HG03460 (cell line): ENCODE measurements at regions not wholly inside any gene's neighbourhood (a gene's known extent, or its start where the extent isn't known, plus 50 kb on each side); places are given as distances from the start of the nearest gene placed in this dataset.

ENCODE experiments used
- ATAC-seq: cut with Tn5 transposase; IDR thresholded peaks from one replicate; pipeline ENCODE4 v1.9.1; 2021; ENCODE audit not compliant: unreplicated experiment

- no peak for ATAC-seq
Measured at GRCh38 chr5:89024045-89024444, 141.1 kb upstream of the MEF2C start.

GRCh38 chr5:89020926-89021610 is 138.1 kb upstream of the MEF2C start:
- no peak for ATAC-seq

DNA sequence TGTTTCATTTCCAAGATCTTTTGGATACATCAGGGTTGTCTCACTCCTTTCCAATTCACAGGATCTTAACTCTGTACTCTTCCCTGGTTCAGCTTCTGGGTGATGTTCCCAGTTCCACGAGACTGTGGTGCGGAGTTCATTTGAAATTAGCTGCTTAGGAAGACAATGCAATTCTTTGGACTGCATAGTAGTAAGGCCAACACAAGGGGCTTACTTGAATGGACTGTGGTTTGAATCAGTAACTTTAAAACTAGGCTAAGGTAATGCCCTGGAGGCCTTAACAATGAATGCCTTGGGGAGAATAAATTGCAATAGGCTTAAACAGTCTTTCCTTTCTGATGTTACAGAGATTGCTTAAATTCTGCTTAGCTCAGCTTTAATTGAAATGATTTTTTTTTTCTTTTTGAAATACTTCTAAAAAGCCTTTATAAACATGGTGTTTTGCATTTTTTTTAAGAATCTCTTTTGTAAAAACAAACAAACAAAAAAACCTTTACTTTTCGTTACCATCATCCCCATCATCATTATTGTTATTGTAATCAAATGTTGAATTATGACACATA is 133.8 kb upstream of the MEF2C start:
- no peak for ATAC-seq

DNA sequence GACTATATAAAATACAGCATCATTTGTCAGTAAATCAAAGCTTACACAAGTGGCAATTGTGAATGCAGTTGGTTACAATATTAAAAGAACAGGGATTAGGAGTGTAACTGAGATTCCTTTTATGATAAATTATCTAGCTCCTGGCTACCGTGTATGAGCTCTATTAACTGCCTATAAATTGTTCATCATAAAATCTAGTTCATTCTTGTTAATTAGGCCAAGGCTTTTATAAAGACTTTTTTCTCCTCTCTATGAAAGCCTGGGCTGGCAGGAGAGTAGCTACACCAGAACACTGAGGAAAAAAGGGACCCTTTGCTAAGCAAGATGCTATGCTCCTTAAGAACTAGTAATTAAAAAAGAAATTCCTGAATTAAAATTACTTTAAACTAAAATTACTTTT is 132.4 kb upstream of the MEF2C start:
- ATAC-seq: no peak

DNA sequence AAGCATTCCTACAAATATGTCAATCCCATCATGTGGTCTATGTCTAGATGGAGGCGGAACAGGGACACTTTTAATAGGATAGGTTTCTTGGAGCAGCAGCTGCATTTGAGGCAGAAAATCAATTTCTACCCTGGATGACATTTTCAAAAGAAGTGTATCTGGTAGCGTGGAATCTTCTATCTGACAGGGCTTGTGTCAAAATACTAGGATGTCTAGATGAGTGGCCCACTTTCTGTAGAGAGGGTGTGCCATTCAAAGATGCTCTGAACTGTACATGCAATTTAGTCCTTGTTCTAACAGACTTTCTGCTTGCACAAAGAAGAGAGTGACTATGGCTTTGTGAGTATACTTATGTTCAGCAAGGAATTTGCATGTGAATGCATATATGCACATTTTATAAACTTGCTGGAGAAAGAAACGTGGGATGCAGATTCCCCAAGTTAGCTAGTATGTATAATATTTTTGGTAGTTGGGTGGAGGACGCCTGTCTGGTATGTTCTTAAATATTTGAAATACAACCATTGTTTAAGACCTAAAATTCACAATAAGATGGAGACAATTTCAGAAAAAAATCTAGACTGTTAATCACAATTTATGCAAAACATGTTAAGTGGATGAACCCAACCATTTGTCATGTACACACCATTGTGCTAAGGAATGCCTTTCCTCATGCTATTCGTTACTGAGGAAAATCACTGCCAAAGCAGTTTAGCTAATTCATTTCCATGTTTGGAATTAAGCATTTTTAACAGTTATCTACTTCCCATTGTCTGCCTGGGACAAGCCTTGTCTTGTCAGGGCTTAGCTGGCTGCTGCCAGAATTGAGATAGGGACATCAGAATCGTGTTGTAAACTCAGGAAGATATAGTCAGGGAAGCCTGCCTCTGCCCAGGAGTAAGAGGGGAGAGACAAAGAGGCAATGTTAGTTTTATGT is 129.1 kb upstream of the MEF2C start:
- no peak for ATAC-seq

GRCh38 chr5:89010512-89010911 is 127.5 kb upstream of the MEF2C start:
- no peak for ATAC-seq

GRCh38 chr5:89008291-89008690 is 125.3 kb upstream of the MEF2C start:
- ATAC-seq: no peak

GRCh38 chr5:89005990-89006389 is 123.0 kb upstream of the MEF2C start:
- no peak for ATAC-seq

- ATAC-seq: no peak
Measured at GRCh38 chr5:89004379-89004778, 121.4 kb upstream of the MEF2C start.

DNA sequence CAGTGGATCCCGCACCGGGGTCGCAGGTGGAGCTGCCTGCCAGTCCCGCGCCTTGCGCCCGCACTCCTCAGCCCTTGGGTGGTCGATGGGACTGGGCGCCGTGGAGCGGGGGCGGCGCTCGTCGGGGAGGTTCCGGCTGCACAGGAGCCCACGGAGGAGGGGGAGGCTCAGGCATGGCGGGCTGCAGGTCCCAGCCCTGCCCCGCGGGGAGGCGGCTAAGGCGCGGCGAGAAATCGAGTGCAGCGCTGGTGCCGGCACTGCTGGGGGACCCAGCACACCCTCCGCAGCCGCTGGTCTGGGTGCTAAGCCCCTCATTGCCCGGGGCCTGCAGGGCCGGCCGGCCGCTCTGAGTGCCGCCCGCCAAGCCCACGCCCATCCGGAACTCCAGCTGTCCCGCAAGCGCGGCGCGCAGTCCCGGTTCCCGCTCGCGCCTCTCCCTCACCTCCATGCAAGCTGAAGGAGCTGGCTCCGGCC is 120.6 kb upstream of the MEF2C start:
- no peak for ATAC-seq

DNA sequence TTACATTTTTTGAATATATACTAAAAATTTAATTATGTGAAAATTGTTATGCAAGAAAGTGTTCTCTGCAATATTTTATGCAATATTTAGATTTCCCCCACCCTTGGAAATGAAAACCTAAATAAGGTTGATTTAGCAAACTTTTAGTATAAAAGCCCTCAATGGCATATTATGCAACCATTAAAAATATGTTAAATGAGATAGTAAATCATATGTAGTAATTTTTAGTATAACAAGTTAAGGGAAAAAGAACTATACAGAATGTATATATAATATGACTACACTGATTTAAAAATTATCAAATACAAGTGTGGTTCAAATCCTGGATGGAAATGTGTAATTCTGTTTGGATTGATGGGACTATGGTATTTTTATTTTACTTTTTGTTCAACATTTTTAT is 116.9 kb upstream of the MEF2C start:
- ATAC-seq: no peak

GRCh38 chr5:88997937-88998336 is 115.0 kb upstream of the MEF2C start:
- no peak for ATAC-seq

- no peak for ATAC-seq
Measured at GRCh38 chr5:88984040-88984439, 101.1 kb upstream of the MEF2C start.

- no peak for ATAC-seq
Measured at GRCh38 chr5:88979726-88980125, 96.7 kb upstream of the MEF2C start.

- peak; percentile 63 for ATAC-seq
Measured at GRCh38 chr5:88979244-88979643, 96.3 kb upstream of the MEF2C start.

GRCh38 chr5:88976914-88977313 is 93.9 kb upstream of the MEF2C start:
- ATAC-seq: no peak

DNA sequence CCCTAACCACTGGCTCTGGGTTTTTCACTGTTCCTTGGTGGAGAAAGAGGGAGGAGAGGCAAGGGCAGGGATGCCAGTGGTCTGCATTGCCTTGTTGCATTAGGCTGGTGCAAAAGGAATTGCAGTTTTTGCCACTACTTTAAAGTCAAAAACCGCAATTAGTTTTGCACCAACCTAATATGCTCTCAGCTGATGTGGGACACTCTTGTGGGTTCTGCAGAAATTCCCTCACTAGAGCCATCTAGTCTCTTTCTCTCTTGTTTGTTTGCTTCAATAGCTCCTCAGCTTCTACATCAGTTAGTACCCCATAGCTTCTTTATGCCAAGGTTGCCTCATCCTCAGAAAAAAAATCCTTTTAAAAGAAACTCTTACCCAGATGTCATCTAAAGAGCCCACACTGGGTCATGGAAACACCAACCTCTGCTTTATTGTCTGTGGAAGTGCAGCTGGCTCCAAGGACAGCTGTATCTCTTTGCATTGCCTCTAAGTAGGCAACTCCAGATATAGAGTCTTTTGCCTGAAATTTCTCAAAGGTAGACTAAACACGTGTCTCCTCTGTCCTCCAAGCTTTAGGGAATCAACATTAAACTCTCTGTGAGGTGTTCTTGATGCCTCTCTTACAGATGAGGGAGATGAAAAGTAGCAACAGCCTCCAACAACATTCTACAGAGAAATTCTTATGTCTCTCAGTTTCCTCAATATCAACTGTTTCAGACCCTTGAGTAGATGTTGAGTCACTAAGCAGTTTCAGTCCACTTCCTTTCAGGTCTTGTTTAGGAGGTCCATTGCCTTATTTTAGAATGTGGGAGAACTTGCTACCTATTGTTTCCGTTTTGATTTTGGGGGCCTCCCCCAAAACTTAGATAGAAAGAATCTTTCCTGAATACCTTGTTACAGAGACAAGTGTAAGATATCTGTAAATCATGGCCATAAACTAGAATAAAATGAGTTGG is 84.9 kb upstream of the MEF2C start:
- ATAC-seq: peak; percentile 82

DNA sequence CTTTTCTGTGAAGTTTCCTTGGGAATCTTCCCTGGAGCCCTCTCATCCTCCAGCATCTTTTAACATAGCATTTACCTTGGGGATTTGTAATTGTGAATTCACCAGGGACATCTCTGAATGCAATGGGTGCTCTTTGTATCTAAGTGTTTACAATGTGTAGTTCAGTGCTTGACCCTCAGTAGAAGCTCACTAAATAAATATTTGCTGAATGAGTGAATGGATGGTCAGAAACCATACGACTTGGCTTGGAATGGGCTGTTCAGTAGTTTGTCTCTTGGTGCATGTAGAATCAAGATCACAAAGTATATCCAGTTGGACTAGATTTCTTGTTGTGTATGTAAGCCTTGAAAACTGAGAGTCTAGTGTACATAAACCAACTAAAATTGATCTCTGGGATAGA is 81.8 kb upstream of the MEF2C start:
- ATAC-seq: no peak

GRCh38 chr5:88957013-88957412 is 74.0 kb upstream of the MEF2C start:
- ATAC-seq: no peak

GRCh38 chr5:88956416-88956815 is 73.4 kb upstream of the MEF2C start:
- ATAC-seq: no peak

DNA sequence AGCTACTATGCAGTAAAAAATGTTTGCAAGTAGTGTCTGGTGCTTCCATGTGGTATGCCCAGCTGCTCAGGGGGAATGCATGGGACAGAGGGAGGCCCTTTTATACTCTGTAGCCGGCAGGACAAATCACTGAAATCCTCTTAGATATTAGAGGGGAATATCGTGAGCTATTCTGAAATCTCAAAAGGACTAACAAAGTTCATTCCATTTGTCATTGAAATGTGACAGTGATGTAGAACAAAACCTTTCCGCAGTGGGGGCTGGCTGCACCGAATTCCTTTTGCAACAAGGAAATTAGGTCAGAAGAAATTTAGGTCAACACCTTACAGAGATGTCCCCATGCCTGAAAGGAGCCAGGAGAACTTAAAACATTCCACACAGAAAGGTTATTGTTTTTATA is 72.4 kb upstream of the MEF2C start:
- no peak for ATAC-seq
